IMR-90 (cell line): ENCODE measurements at regions not wholly inside any gene's neighbourhood (a gene's known extent, or its start where the extent isn't known, plus 50 kb on each side); places are given as distances from the start of the nearest gene placed in this dataset.

Experiments
- ATAC-seq: fragments of 200-7000 bp; cut with Tn5 transposase; 2 replicates; pipeline ENCODE4 v1.9.1; 2020; ENCODE audit warnings: low read depth, mild to moderate bottlenecking, moderate library complexity
- BruUV-seq: library from RNA; stranded (reverse); fragments of 400-500 nt; replicated peaks from 2 replicates; lab custom pipeline; 2021; lab: Mats Ljungman, UMichigan
- CTCF ChIA-PET: fragments of 300-600 bp; formaldehyde crosslinking; extraction: SDS; loops from one replicate; lab custom pipeline; 2021; ENCODE audit warnings: antibody characterized with exemption; lab: Yijun Ruan, JAX
- POLR2A ChIA-PET: fragments of 300-600 bp; sonication (Branson Sonifier 250); formaldehyde crosslinking; loops from one replicate; lab custom pipeline; 2022; ENCODE audit warnings: antibody characterized with exemption; ENCODE audit not compliant: unreplicated experiment; lab: Charles Lee
- DNase-seq: peaks from one replicate; pipeline ENCODE4 v3.0.0; 2013
- H2AFZ ChIP-seq: replicated peaks from 2 replicates; pipeline ENCODE3; 2013; ENCODE audit warnings: low read length, mild to moderate bottlenecking; ENCODE audit not compliant: poor library complexity
- H2AK5ac ChIP-seq: 2 replicates; pipeline ENCODE4 v1.6.1; 2013; ENCODE audit warnings: low read depth, low read length, inconsistent platforms
- H2AK9ac ChIP-seq: replicated peaks from 2 replicates; pipeline ENCODE3; 2013; ENCODE audit warnings: mild to moderate bottlenecking, low read depth, low read length, moderate library complexity; ENCODE audit not compliant: poor library complexity
- H2BK120ac ChIP-seq: 2 replicates; pipeline ENCODE4 v1.6.1; 2013; ENCODE audit warnings: low read depth, low read length, inconsistent platforms
- H2BK15ac ChIP-seq: 3 replicates; pipeline ENCODE4 v1.6.1; 2013; ENCODE audit warnings: low read depth, low read length, inconsistent platforms
- H2BK20ac ChIP-seq: 2 replicates; pipeline ENCODE4 v1.6.1; 2013; ENCODE audit warnings: low read depth, mild to moderate bottlenecking, inconsistent platforms, low read length, moderate library complexity
- H2BK5ac ChIP-seq: 2 replicates; pipeline ENCODE4 v1.6.1; 2013; ENCODE audit warnings: mild to moderate bottlenecking, low read depth, low read length, inconsistent platforms; ENCODE audit not compliant: poor library complexity, severe bottlenecking
- H3K14ac ChIP-seq: replicated peaks from 2 replicates; pipeline ENCODE4 v1.6.1; 2013; ENCODE audit warnings: low read depth, low read length, inconsistent platforms
- H3K18ac ChIP-seq: 2 replicates; pipeline ENCODE4 v1.6.1; 2013; ENCODE audit warnings: low read depth, low read length, control low read depth
- H3K23ac ChIP-seq: 2 replicates; pipeline ENCODE4 v1.6.1; 2013; ENCODE audit warnings: low read depth, low read length, inconsistent platforms
- H3K27ac ChIP-seq: 2 replicates; pipeline ENCODE4 v1.5.1; 2013; ENCODE audit warnings: mild to moderate bottlenecking, control low read depth, low read length; ENCODE audit not compliant: insufficient read depth
- H3K27me3 ChIP-seq: 2 replicates; pipeline ENCODE4 v1.6.1; 2013; ENCODE audit warnings: low read length; ENCODE audit not compliant: control insufficient read depth, insufficient read depth
- H3K36me3 ChIP-seq: 2 replicates; pipeline ENCODE4 v1.6.1; 2013; ENCODE audit warnings: low read length, mixed read lengths; ENCODE audit not compliant: control insufficient read depth, insufficient read depth
- H3K4ac ChIP-seq: 2 replicates; pipeline ENCODE4 v1.6.1; 2013; ENCODE audit warnings: low read depth, low read length, inconsistent platforms
- H3K4me1 ChIP-seq: 2 replicates; pipeline ENCODE4 v1.6.1; 2013; ENCODE audit warnings: low read length, mixed read lengths; ENCODE audit not compliant: control insufficient read depth, insufficient read depth
- H3K4me2 ChIP-seq: 2 replicates; pipeline ENCODE4 v1.6.1; 2013; ENCODE audit warnings: low read depth, mild to moderate bottlenecking, control low read depth, low read length, moderate library complexity
- H3K4me3 ChIP-seq: 2 replicates; pipeline ENCODE4 v1.5.1; 2013; ENCODE audit warnings: low read depth, mild to moderate bottlenecking, control low read depth, low read length, moderate library complexity; ENCODE audit not compliant: insufficient read depth
- H3K56ac ChIP-seq: 2 replicates; pipeline ENCODE4 v1.6.1; 2013; ENCODE audit warnings: low read length, inconsistent platforms; ENCODE audit not compliant: insufficient read depth; ENCODE audit errors: extremely low read depth
- H3K79me1 ChIP-seq, 2 experiments: 2 replicates each; pipeline ENCODE4 v1.6.1; 2013; ENCODE audit warnings: low read length in 2 of 2, inconsistent platforms in 1 of 2, low read depth in 1 of 2
- H3K9ac ChIP-seq: 2 replicates; pipeline ENCODE4 v1.6.1; 2013; ENCODE audit warnings: low read depth, low read length, control low read depth
- H3K9me1 ChIP-seq: 2 replicates; pipeline ENCODE4 v1.6.1; 2013; ENCODE audit warnings: low read length, inconsistent platforms; ENCODE audit not compliant: insufficient read depth
- H3K9me3 ChIP-seq: 2 replicates; pipeline ENCODE4 v1.6.1; 2013; ENCODE audit warnings: low read length; ENCODE audit not compliant: control insufficient read depth, insufficient read depth
- H4K20me1 ChIP-seq: 2 replicates; pipeline ENCODE4 v1.6.1; 2013; ENCODE audit warnings: low read length, inconsistent platforms; ENCODE audit not compliant: insufficient read depth
- H4K5ac ChIP-seq: 2 replicates; pipeline ENCODE4 v1.6.1; 2013; ENCODE audit warnings: mild to moderate bottlenecking, low read depth, low read length, control low read depth
- H4K8ac ChIP-seq, 2 experiments: 2 replicates each; pipeline ENCODE4 v1.6.1; 2013; ENCODE audit warnings: low read depth in 2 of 2, low read length in 2 of 2, control low read depth in 1 of 2, inconsistent platforms in 1 of 2
- H4K91ac ChIP-seq: 2 replicates; pipeline ENCODE4 v1.6.1; 2013; ENCODE audit warnings: low read depth, low read length, inconsistent platforms; ENCODE audit not compliant: insufficient read depth
- CEBPB ChIP-seq: IDR thresholded peaks from 2 replicates; pipeline ENCODE4 v1.6.1; 2012; ENCODE audit warnings: low read depth, low read length, improper control_type of control experiment
- CHD1 ChIP-seq: IDR thresholded peaks from 2 replicates; pipeline ENCODE4 v1.6.1; 2012; ENCODE audit warnings: low read depth, low read length, improper control_type of control experiment
- FOS ChIP-seq: fragments of 150-350 bp; IDR thresholded peaks from 2 replicates; pipeline ENCODE4 v1.6.1; 2016; ENCODE audit warnings: low read depth, low read length
- MAFK ChIP-seq: IDR thresholded peaks from 2 replicates; pipeline ENCODE4 v1.6.1; 2012; ENCODE audit warnings: low read depth, low read length, improper control_type of control experiment
- MAZ ChIP-seq: IDR thresholded peaks from 2 replicates; pipeline ENCODE4 v1.6.1; 2012; ENCODE audit warnings: low read depth, mild to moderate bottlenecking, low read length, improper control_type of control experiment, moderate library complexity, borderline replicate concordance
- MXI1 ChIP-seq: IDR thresholded peaks from 2 replicates; pipeline ENCODE4 v1.6.1; 2012; ENCODE audit warnings: low read depth, mild to moderate bottlenecking, low read length, moderate library complexity, borderline replicate concordance
- NFE2L2 ChIP-seq: fragments of 150-350 bp; IDR thresholded peaks from 2 replicates; pipeline ENCODE4 v1.6.1; 2016; ENCODE audit warnings: low read depth, mild to moderate bottlenecking, low read length
- RAD21 ChIP-seq: IDR thresholded peaks from 2 replicates; pipeline ENCODE4 v1.6.1; 2012; ENCODE audit warnings: low read length, improper control_type of control experiment
- RCOR1 ChIP-seq: IDR thresholded peaks from 2 replicates; pipeline ENCODE4 v1.6.1; 2012; ENCODE audit warnings: mild to moderate bottlenecking, low read length, improper control_type of control experiment; ENCODE audit not compliant: insufficient replicate concordance
- SMC3 ChIP-seq: fragments of 150-350 bp; IDR thresholded peaks from 2 replicates; pipeline ENCODE4 v1.6.1; 2016; ENCODE audit warnings: low read depth, mild to moderate bottlenecking, antibody characterized with exemption, low read length, moderate library complexity
- WGBS, 2 experiments: methylation state at CpG; one replicate each; pipeline versions ENCODE4 v1.1.5 to v1.1.7; 2013; ENCODE audit warnings: missing lambda C conversion rate in 2 of 2; ENCODE audit not compliant: insufficient read length in 1 of 2; ENCODE audit errors: extremely low coverage in 2 of 2; 5-methylcytosine and 5-hydroxymethylcytosine counted together
- dilution Hi-C: fragments of 300-500 bp; cut with HindIII; formaldehyde crosslinking; loops from one replicate; pipeline ENCODE4 v1.14.3; 2018; ENCODE audit warnings: low sequenced_read_pairs; ENCODE audit not compliant: unreplicated experiment
- in situ Hi-C: fragments of 300-500 bp; cut with MboI; formaldehyde crosslinking; loops from 3 replicates; pipeline ENCODE4 v1.14.3; 2019; ENCODE audit warnings: low sequenced_read_pairs, inconsistent platforms, mixed read lengths
- intact Hi-C: fragments of 100-400 bp; cut with micrococcal nuclease; formaldehyde crosslinking; loops from 2 replicates; pipeline ENCODE4 v1.10.0; 2022
- TF ChIP-seq, protein P1 (sequence below): fragments of 150-350 bp; IDR thresholded peaks from 2 replicates; pipeline ENCODE4 v1.6.1; 2016; ENCODE audit warnings: low read depth, mild to moderate bottlenecking, low read length, moderate library complexity, borderline replicate concordance
- TF ChIP-seq, protein P2 (sequence below): conservative IDR thresholded peaks from 2 replicates; pipeline ENCODE4 v1.5.1; 2012; ENCODE audit warnings: mild to moderate bottlenecking, low read depth, low read length, improper control_type of control experiment

DNA sequence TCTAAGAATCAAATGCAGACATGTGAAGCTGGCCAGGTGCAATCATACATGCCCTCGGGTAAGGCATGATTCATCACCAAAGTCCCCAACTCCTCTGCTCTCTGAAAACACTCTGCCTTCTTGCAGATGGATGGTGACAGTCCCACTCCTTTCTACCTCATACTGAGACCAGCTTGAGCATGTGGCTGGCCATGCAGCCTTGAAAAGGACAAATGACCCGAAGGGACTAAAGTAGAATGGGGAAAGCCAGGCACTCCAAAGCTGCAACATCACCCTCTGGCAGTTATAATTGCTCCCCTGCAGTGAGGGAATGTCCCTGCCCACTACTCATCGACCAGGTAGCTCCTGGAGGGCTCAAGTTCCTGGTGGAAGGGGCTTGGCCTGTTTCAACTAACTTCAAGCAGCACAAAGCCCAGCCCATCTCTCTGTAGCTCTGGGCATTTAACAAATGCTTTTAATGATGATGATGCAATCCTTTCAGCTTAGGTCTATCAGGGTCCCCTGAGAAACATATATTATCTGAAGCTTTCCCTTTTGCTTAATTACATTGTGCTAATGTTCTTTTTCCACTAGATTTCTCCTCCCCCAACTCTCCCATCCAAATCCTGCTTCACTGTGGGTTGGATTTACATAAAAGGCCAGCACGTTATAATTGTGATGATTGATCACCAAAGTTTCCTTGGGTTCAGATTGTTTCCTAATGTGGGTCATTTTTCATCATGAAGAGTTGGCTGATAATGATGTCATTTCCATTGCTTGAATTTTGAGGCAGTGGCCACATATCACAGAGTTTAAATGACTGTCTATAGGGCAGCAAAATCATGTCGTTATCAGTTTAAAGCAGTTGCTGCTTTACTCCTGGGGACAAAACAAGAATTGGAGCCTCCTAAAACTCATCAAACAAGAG, 436.5 kb upstream of the SLC30A5 start (continued):
- TF ChIP-seq RCOR1 = no peak

DNA sequence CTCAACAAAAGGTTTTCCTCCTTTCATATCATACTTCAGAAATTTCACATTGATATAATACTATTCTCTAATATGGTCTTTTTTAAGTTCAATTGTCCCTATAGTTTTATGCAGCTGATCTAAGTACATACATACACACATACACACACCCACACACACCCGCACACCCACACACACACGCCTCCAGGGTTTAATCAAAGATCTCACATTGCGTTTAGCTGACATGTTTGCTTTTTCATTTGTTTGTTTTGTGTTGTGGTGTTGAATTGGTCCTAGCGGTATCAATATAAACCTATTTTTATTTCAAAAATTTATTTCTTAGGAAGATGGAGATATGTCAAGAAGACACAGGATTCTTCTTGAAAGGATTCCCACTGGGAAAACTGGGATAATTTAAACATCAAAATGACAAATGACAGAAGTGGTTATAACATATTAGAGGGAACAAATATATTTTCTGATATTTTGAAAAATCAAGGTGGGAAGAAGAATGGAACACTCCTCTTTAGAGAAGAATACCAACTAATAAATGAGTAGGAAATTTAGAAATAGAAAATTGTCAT, 434.9 kb upstream of the SLC30A5 start:
- ChIA-PET POLR2A (no interaction called here), CTCF (no interaction called here)
- Histone ChIP-seq H4K5ac (no peak overlapping the region), H3K79me1 (no peaks in the 10 kb centered on the region), H2AK9ac (no peak overlapping the region), H3K27ac (no peak overlapping the region), H3K4me1 (no peaks in the 10 kb centered on the region), H2BK120ac (no peak overlapping the region), H3K14ac (no peak overlapping the region), H2BK15ac (no peak overlapping the region), H4K91ac (no peak overlapping the region), H2AFZ (no peak overlapping the region), H3K9me3 (no peaks in the 10 kb centered on the region), H4K20me1 (no peaks in the 10 kb centered on the region), H3K4me3 (no peak overlapping the region), H3K23ac (no peak overlapping the region), H3K27me3 (no peaks in the 10 kb centered on the region), H3K4me2 (no peak overlapping the region), H3K18ac (no peak overlapping the region), H3K9ac (no peak overlapping the region), H3K56ac (no peak overlapping the region), H3K9me1 (no peaks in the 10 kb centered on the region), H4K8ac (no peak overlapping the region), H3K36me3 (no peaks in the 10 kb centered on the region), H2BK5ac (no peak overlapping the region), H3K4ac (no peak overlapping the region), H2AK5ac (no peak overlapping the region), H2BK20ac (no peak overlapping the region)
- no peak for ATAC-seq
- no CpG with 5 or more reads among the region's 4 CpGs for WGBS, 2 experiments
- dilution Hi-C loops (no loop called here), intact Hi-C loops (no loop called here), in situ Hi-C loops (no loop called here)
- no peak for TF ChIP-seq SMC3
- no peak for TF ChIP-seq MXI1
- no peak for TF ChIP-seq MAZ
- TF ChIP-seq, protein P1, sequence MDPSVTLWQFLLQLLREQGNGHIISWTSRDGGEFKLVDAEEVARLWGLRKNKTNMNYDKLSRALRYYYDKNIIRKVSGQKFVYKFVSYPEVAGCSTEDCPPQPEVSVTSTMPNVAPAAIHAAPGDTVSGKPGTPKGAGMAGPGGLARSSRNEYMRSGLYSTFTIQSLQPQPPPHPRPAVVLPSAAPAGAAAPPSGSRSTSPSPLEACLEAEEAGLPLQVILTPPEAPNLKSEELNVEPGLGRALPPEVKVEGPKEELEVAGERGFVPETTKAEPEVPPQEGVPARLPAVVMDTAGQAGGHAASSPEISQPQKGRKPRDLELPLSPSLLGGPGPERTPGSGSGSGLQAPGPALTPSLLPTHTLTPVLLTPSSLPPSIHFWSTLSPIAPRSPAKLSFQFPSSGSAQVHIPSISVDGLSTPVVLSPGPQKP = no peak
- no peak for TF ChIP-seq RCOR1
- no peak for TF ChIP-seq FOS
- TF ChIP-seq, protein P2, sequence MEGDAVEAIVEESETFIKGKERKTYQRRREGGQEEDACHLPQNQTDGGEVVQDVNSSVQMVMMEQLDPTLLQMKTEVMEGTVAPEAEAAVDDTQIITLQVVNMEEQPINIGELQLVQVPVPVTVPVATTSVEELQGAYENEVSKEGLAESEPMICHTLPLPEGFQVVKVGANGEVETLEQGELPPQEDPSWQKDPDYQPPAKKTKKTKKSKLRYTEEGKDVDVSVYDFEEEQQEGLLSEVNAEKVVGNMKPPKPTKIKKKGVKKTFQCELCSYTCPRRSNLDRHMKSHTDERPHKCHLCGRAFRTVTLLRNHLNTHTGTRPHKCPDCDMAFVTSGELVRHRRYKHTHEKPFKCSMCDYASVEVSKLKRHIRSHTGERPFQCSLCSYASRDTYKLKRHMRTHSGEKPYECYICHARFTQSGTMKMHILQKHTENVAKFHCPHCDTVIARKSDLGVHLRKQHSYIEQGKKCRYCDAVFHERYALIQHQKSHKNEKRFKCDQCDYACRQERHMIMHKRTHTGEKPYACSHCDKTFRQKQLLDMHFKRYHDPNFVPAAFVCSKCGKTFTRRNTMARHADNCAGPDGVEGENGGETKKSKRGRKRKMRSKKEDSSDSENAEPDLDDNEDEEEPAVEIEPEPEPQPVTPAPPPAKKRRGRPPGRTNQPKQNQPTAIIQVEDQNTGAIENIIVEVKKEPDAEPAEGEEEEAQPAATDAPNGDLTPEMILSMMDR = no peak
- no peak for TF ChIP-seq RAD21
- TF ChIP-seq CEBPB = no peak
- no peak for TF ChIP-seq NFE2L2
- TF ChIP-seq CHD1 = no peak
- TF ChIP-seq MAFK = no peak
- BruUV-seq = no TSS peak
- DNase-seq = no peak
